Caco-2 (cell line): ENCODE measurements at regions not wholly inside any gene's neighbourhood (a gene's known extent, or its start where the extent isn't known, plus 50 kb on each side); places are given as distances from the start of the nearest gene placed in this dataset.

Experiments
- BruUV-seq: library from RNA; stranded (reverse); fragments of 400-500 nt; replicated peaks from 2 replicates; lab custom pipeline; 2021; lab: Mats Ljungman, UMichigan
- CTCF ChIA-PET: fragments of 300-600 bp; sonication (Branson Sonifier 250); formaldehyde crosslinking; loops from one replicate; lab custom pipeline; 2022; ENCODE audit warnings: antibody characterized with exemption; lab: Charles Lee
- POLR2A ChIA-PET: fragments of 300-600 bp; sonication (Branson Sonifier 250); formaldehyde crosslinking; loops from one replicate; lab custom pipeline; 2022; ENCODE audit warnings: antibody characterized with exemption; lab: Charles Lee
- DNase-seq, 2 experiments: peaks; one replicate each; pipeline versions ENCODE4 v3.0.0 to v3.0.0-alpha.2; 2020 to 2022
- H3K27me3 ChIP-seq: replicated peaks from 2 replicates; pipeline ENCODE4 v1.6.0; 2011; ENCODE audit warnings: low read length; ENCODE audit not compliant: control insufficient read depth, insufficient read depth
- H3K36me3 ChIP-seq: 2 replicates; pipeline ENCODE4 v1.5.1; 2011; ENCODE audit warnings: low read length; ENCODE audit not compliant: control insufficient read depth, insufficient read depth
- H3K4me1 ChIP-seq: fragments of 250-450 bp; sonication (Bioruptor Pico); 2 replicates; pipeline ENCODE4 v1.5.1; 2020; ENCODE audit warnings: mild to moderate bottlenecking
- H3K4me3 ChIP-seq: 2 replicates; pipeline ENCODE4 v1.5.1; 2011; ENCODE audit warnings: low read depth, mild to moderate bottlenecking, control low read depth, low read length
- H3K9me3 ChIP-seq: fragments of 250-450 bp; sonication (Bioruptor Pico); 2 replicates; pipeline ENCODE4 v1.5.1; 2020; ENCODE audit warnings: mild to moderate bottlenecking, moderate library complexity
- H3K27ac Mint-ChIP-seq: one replicate; pipeline ENCODE4 v1.8.0; 2022; ENCODE audit warnings: mixed read lengths; ENCODE audit not compliant: unreplicated experiment
- H3K27me3 Mint-ChIP-seq: one replicate; pipeline ENCODE4 v1.8.0; 2022; ENCODE audit warnings: mixed read lengths; ENCODE audit not compliant: insufficient read depth, unreplicated experiment
- H3K36me3 Mint-ChIP-seq: one replicate; pipeline ENCODE4 v1.8.0; 2022; ENCODE audit warnings: mild to moderate bottlenecking, mixed read lengths; ENCODE audit not compliant: insufficient read depth, unreplicated experiment
- H3K4me1 Mint-ChIP-seq: one replicate; pipeline ENCODE4 v1.8.0; 2022; ENCODE audit warnings: low read depth, mixed read lengths; ENCODE audit not compliant: unreplicated experiment
- H3K4me3 Mint-ChIP-seq: one replicate; pipeline ENCODE4 v1.8.0; 2022; ENCODE audit warnings: mild to moderate bottlenecking, moderate library complexity, mixed read lengths; ENCODE audit not compliant: unreplicated experiment
- H3K9me3 Mint-ChIP-seq: one replicate; pipeline ENCODE4 v1.8.0; 2022; ENCODE audit warnings: mixed read lengths; ENCODE audit not compliant: unreplicated experiment
- intact Hi-C: fragments of 100-400 bp; cut with micrococcal nuclease; formaldehyde crosslinking; loops from one replicate; pipeline ENCODE4 v1.10.0; 2022; ENCODE audit not compliant: unreplicated experiment
- TF ChIP-seq, protein P1 (sequence below), 2 experiments: fragments of 200-600 bp in 1 of 2; IDR thresholded peaks; 1 replicate in 1 of 2; 2 replicates in 1 of 2; pipeline versions ENCODE4 v1.5.1 to v1.8.0; 2011 to 2022; ENCODE audit warnings: antibody characterized with exemption in 1 of 2, control low read depth in 1 of 2, inconsistent platforms in 1 of 2, low read depth in 1 of 2, low read length in 1 of 2, mild to moderate bottlenecking in 1 of 2, moderate library complexity in 1 of 2; ENCODE audit not compliant: insufficient read depth in 1 of 2, severe bottlenecking in 1 of 2, unreplicated experiment in 1 of 2

DNA sequence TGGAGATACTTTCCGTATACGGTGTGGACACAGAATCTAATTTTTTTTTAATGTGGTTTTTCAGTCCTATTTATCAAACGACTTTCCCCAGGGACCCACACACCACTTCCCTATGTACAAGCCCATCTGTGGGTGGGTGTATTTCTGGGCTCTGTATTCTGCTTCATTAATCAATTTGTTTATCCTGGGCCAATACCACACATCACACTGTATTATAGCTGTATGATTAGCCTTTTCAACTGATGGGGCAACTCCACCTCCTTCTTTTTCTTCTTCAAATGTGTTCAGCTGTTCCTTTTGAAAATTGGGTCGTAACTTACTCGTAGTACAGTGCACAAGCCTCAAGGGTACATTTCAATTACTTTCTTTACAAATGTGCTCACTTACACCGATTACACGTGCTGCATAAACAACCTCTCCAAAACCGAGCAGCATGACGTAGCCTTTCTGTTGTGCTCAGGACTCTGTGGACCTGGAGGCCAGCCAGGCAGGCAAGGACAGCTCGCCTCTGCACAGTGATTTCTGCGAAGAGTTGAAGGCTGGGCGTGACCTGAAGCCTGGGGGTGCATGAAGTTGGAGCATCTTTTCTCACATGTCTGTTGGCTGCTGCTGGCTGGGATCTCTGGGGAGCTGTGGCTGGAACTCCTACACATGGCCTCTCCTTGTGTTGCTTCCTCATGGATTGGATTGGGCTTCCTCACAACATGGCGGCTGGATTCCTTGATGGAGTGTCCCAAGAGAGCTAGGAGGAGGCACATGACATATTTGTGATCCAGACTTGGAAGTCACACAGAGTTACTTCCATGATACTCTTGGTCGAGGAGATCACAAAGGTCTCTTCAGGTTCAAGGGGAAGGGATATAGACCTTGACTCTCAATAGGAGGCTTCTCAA lies 126.5 kb downstream of the CRYAA start:
- no peak overlapping the region for H3K27ac Mint-ChIP-seq
- Histone ChIP-seq H3K27me3 (no peaks in the 10 kb centered on the region), H3K9me3 (0 out of 2 replicates have a peak, but pooled peaks cover 6% of the 10 kb centered on the region), H3K4me3 (no peak overlapping the region), H3K36me3 (no peaks in the 10 kb centered on the region), H3K4me1 (no peaks in the 10 kb centered on the region)
- no peaks in the 10 kb centered on the region for H3K27me3 Mint-ChIP-seq
- no peak for DNase-seq
- no peaks in the 10 kb centered on the region for H3K36me3 Mint-ChIP-seq
- H3K9me3 Mint-ChIP-seq = peaks cover 10% of the 10 kb centered on the region
- intact Hi-C loops = no loop called here
- BruUV-seq = no TSS peak
- TF ChIP-seq, protein P1, sequence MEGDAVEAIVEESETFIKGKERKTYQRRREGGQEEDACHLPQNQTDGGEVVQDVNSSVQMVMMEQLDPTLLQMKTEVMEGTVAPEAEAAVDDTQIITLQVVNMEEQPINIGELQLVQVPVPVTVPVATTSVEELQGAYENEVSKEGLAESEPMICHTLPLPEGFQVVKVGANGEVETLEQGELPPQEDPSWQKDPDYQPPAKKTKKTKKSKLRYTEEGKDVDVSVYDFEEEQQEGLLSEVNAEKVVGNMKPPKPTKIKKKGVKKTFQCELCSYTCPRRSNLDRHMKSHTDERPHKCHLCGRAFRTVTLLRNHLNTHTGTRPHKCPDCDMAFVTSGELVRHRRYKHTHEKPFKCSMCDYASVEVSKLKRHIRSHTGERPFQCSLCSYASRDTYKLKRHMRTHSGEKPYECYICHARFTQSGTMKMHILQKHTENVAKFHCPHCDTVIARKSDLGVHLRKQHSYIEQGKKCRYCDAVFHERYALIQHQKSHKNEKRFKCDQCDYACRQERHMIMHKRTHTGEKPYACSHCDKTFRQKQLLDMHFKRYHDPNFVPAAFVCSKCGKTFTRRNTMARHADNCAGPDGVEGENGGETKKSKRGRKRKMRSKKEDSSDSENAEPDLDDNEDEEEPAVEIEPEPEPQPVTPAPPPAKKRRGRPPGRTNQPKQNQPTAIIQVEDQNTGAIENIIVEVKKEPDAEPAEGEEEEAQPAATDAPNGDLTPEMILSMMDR (IDR thresholded peaks at IDR 0.05; ENCODE audit: insufficient read depth in 1 of 2, low read depth in 1 of 2, low read length in 1 of 2, severe bottlenecking in 1 of 2, unreplicated experiment in 1 of 2) = no peak
- POLR2A ChIA-PET = no interaction called here
- no peak overlapping the region for H3K4me3 Mint-ChIP-seq
- CTCF ChIA-PET = no interaction called here
- H3K4me1 Mint-ChIP-seq = peaks cover 15% of the 10 kb centered on the region

DNA sequence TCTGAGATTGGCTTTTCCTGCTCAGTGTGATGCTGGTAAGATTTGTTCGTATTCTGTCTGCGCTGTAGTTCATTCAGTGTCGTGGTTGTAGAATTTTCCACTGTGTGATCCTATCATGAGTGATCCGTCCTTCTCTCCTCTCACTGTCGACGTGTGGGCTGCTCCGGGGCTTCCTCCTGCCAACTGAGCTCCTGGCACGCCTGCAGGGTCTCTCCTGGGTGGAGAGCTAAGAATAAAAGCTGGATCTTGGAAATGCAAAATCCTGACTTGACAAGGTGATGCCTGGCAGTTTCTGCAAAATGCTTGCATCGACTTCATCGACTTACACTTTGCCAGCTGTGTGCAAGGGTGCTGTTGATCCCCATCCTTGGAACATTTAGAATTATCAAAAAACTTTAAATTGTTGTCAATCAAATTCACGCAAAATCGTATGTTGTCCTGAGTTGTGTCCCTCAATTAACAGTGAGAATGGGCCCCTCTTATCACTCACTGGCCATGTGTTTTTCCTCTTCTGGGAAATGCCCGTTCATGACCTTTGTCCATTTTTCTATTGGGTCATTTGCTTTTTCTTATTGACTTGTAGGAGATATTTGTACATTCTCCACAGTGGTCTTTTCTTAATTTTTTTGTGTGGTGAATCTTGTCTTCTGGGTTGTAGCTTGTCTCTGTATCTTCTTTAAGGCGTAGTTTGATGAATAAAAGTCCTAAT lies 125.5 kb downstream of the CRYAA start:
- Mint-ChIP-seq H3K9me3 (peaks cover 10% of the 10 kb centered on the region), H3K27me3 (no peaks in the 10 kb centered on the region), H3K27ac (no peak overlapping the region), H3K4me1 (peaks cover 15% of the 10 kb centered on the region), H3K36me3 (no peaks in the 10 kb centered on the region), H3K4me3 (no peak overlapping the region)
- BruUV-seq = no TSS peak
- intact Hi-C loops = no loop called here
- H3K4me1 ChIP-seq = peaks cover 2% of the 10 kb centered on the region; the same call in 1 of the 2 replicates
- no peaks in the 10 kb centered on the region for H3K36me3 ChIP-seq
- POLR2A ChIA-PET = no interaction called here
- no peak for DNase-seq
- H3K27me3 ChIP-seq = no peaks in the 10 kb centered on the region
- CTCF ChIA-PET = no interaction called here
- TF ChIP-seq, protein P1 (IDR thresholded peaks at IDR 0.05; ENCODE audit: insufficient read depth in 1 of 2, low read depth in 1 of 2, low read length in 1 of 2, severe bottlenecking in 1 of 2, unreplicated experiment in 1 of 2) = no peak
- no peak overlapping the region for H3K4me3 ChIP-seq
- H3K9me3 ChIP-seq = 0 out of 2 replicates have a peak, but pooled peaks cover 6% of the 10 kb centered on the region

DNA sequence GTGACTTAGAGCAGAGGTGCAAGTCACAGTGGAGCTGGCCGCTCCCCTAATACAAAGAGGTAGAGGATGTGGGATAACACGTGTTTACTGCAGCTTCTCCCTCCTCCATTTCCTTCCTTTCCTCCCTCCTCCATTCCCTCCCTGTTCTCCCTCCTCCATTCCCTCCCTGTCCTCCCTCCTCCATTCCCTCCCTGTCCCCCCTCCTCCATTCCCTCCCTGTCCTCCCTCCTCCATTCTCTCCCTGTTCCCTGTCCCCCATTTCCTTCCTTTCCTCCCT lies 124.0 kb downstream of the CRYAA start:
- Mint-ChIP-seq H3K36me3 (no peaks in the 10 kb centered on the region), H3K4me3 (no peak overlapping the region), H3K27me3 (no peaks in the 10 kb centered on the region), H3K9me3 (peaks cover 10% of the 10 kb centered on the region), H3K4me1 (peaks cover 22% of the 10 kb centered on the region), H3K27ac (no peak overlapping the region)
- peaks cover 16% of the 10 kb centered on the region for H3K4me1 ChIP-seq
- ChIA-PET POLR2A (no interaction called here), CTCF (no interaction called here)
- TF ChIP-seq, protein P1 (IDR thresholded peaks at IDR 0.05; ENCODE audit: insufficient read depth in 1 of 2, low read depth in 1 of 2, low read length in 1 of 2, severe bottlenecking in 1 of 2, unreplicated experiment in 1 of 2) = no peak
- H3K36me3 ChIP-seq = no peaks in the 10 kb centered on the region
- H3K4me3 ChIP-seq = no peak overlapping the region
- H3K9me3 ChIP-seq = 0 out of 2 replicates have a peak, but pooled peaks cover 6% of the 10 kb centered on the region
- intact Hi-C loops = no loop called here
- no peak for DNase-seq
- H3K27me3 ChIP-seq = no peaks in the 10 kb centered on the region
- no TSS peak for BruUV-seq
